NB4 (cell line): ENCODE measurements at regions not wholly inside any gene's neighbourhood (a gene's known extent, or its start where the extent isn't known, plus 50 kb on each side); places are given as distances from the start of the nearest gene placed in this dataset.

Experiments used
- CTCF ChIP-seq: IDR thresholded peaks from one replicate; pipeline ENCODE4 v1.5.1; 2012; ENCODE audit warnings: low read depth, low read length
- MAX ChIP-seq: IDR thresholded peaks from 2 replicates; pipeline ENCODE4 v1.6.1; 2011; ENCODE audit warnings: low read depth, low read length
- MYC ChIP-seq: IDR thresholded peaks from 2 replicates; pipeline ENCODE4 v1.6.1; 2011; ENCODE audit warnings: low read depth, low read length
- POLR2A ChIP-seq: IDR thresholded peaks from 2 replicates; pipeline ENCODE4 v1.6.1; 2011; ENCODE audit warnings: mild to moderate bottlenecking; ENCODE audit not compliant: insufficient read length; ENCODE audit errors: extremely low read depth

GRCh38 chr10:8214587-8214986 is 160.1 kb downstream of the GATA3 start:
- TF ChIP-seq CTCF (no peak), POLR2A (no peak), MAX (no peak), MYC (no peak)
